CD14-positive monocyte (primary cell): ENCODE measurements at regions not wholly inside any gene's neighbourhood (a gene's known extent, or its start where the extent isn't known, plus 50 kb on each side); places are given as distances from the start of the nearest gene placed in this dataset.

Experiments
- DNase-seq, 3 donors: peaks; one replicate each; pipeline ENCODE4 v3.0.0-alpha.2; 2011 to 2022
- H2AFZ ChIP-seq: 2 replicates; pipeline ENCODE4 v1.6.0; 2012; ENCODE audit warnings: mild to moderate bottlenecking, low read depth, low read length, inconsistent platforms; ENCODE audit not compliant: insufficient read depth, poor library complexity, severe bottlenecking
- H3K27ac ChIP-seq, 2 donors: 1 replicate in 1 of 2; 2 replicates in 1 of 2; pipeline ENCODE4 v1.5.1; 2012 to 2013; ENCODE audit warnings: low read length in 2 of 2, control low read depth in 1 of 2, inconsistent platforms in 1 of 2, low read depth in 1 of 2, mild to moderate bottlenecking in 1 of 2
- H3K27me3 ChIP-seq, 2 donors: one replicate each; pipeline versions ENCODE4 v1.6.0 to v1.6.1; 2011 to 2013; ENCODE audit warnings: low read length in 2 of 2; ENCODE audit not compliant: control insufficient read depth in 2 of 2, insufficient read depth in 2 of 2
- H3K36me3 ChIP-seq, 2 donors: replicated peaks in 1 of 2; 1 replicate in 1 of 2; 2 replicates in 1 of 2; pipeline versions ENCODE4 v1.5.1 to v1.6.1; 2012 to 2013; ENCODE audit warnings: low read length in 2 of 2, control low read depth in 1 of 2, inconsistent platforms in 1 of 2, mild to moderate bottlenecking in 1 of 2; ENCODE audit not compliant: insufficient read depth in 2 of 2, control insufficient read depth in 1 of 2
- H3K4me1 ChIP-seq, 2 donors: 1 replicate in 1 of 2; 2 replicates in 1 of 2; pipeline versions ENCODE4 v1.5.1 to v1.6.1; 2012 to 2013; ENCODE audit warnings: low read length in 2 of 2, control low read depth in 1 of 2, inconsistent platforms in 1 of 2, mild to moderate bottlenecking in 1 of 2, moderate library complexity in 1 of 2; ENCODE audit not compliant: insufficient read depth in 2 of 2, control insufficient read depth in 1 of 2
- H3K4me2 ChIP-seq: replicated peaks from 2 replicates; pipeline ENCODE3; 2012; ENCODE audit warnings: low read length, moderate library complexity, mild to moderate bottlenecking; ENCODE audit not compliant: poor library complexity, severe bottlenecking; ENCODE audit errors: extremely low read depth
- H3K4me3 ChIP-seq, 3 experiments: fragments of 200-600 bp in 1 of 3; sonication (generic) in 1 of 3; replicated peaks in 1 of 3; 1 replicate in 2 of 3; 2 replicates in 1 of 3; pipeline ENCODE4 v1.5.1; 2011 to 2013; ENCODE audit warnings: low read length in 3 of 3, mild to moderate bottlenecking in 3 of 3, control low read depth in 2 of 3, low read depth in 2 of 3, inconsistent platforms in 1 of 3, moderate library complexity in 1 of 3
- H3K79me2 ChIP-seq: 2 replicates; pipeline ENCODE4 v1.6.0; 2012; ENCODE audit warnings: mild to moderate bottlenecking, control low read depth, inconsistent platforms, low read length, moderate library complexity; ENCODE audit not compliant: insufficient read depth
- H3K9ac ChIP-seq: 2 replicates; pipeline ENCODE4 v1.6.0; 2017; ENCODE audit warnings: low read length, mild to moderate bottlenecking; ENCODE audit not compliant: insufficient read depth, poor library complexity, severe bottlenecking
- H3K9me3 ChIP-seq, 2 donors: replicated peaks in 1 of 2; 1 replicate in 1 of 2; 2 replicates in 1 of 2; pipeline versions ENCODE4 v1.5.1 to v1.6.1; 2012 to 2013; ENCODE audit warnings: low read length in 2 of 2, control low read depth in 1 of 2; ENCODE audit not compliant: control insufficient read depth in 1 of 2, insufficient read depth in 1 of 2
- H4K20me1 ChIP-seq: 2 replicates; pipeline ENCODE4 v1.6.0; 2012; ENCODE audit warnings: mild to moderate bottlenecking, low read length, control low read depth, moderate library complexity; ENCODE audit not compliant: insufficient read depth
- H3K27ac Mint-ChIP-seq, 7 donors: one replicate each; pipeline ENCODE4 v1.8.0; 2020; ENCODE audit warnings: mild to moderate bottlenecking in 7 of 7, mixed read lengths in 7 of 7, moderate library complexity in 6 of 7, inconsistent platforms in 2 of 7
- H3K27me3 Mint-ChIP-seq, 3 donors: one replicate each; pipeline ENCODE4 v1.8.0; 2021 to 2022; ENCODE audit warnings: low read depth in 3 of 3, mild to moderate bottlenecking in 3 of 3, mixed read lengths in 3 of 3, moderate library complexity in 3 of 3, inconsistent platforms in 1 of 3
- H3K36me3 Mint-ChIP-seq, 2 donors: one replicate each; pipeline ENCODE4 v1.8.0; 2020; ENCODE audit warnings: mixed read lengths in 2 of 2, inconsistent platforms in 1 of 2, mild to moderate bottlenecking in 1 of 2
- H3K4me1 Mint-ChIP-seq: one replicate; pipeline ENCODE4 v1.8.0; 2020; ENCODE audit warnings: mild to moderate bottlenecking, mixed read lengths
- H3K4me3 Mint-ChIP-seq, 2 donors: one replicate each; pipeline ENCODE4 v1.8.0; 2020; ENCODE audit warnings: mild to moderate bottlenecking in 2 of 2, mixed read lengths in 2 of 2, moderate library complexity in 1 of 2
- H3K9me3 Mint-ChIP-seq, 7 donors: one replicate each; pipeline ENCODE4 v1.8.0; 2020 to 2022; ENCODE audit warnings: mixed read lengths in 7 of 7, mild to moderate bottlenecking in 6 of 7, moderate library complexity in 6 of 7, inconsistent platforms in 2 of 7
- WGBS: methylation state at CpG from one replicate; pipeline ENCODE4 v1.1.5; 2013; ENCODE audit warnings: missing lambda C conversion rate; ENCODE audit not compliant: insufficient coverage; 5-methylcytosine and 5-hydroxymethylcytosine counted together
- intact Hi-C, 2 donors: fragments of 100-400 bp; cut with micrococcal nuclease; formaldehyde crosslinking; loops; one replicate each; pipeline versions ENCODE4 v1.15.0 to v1.15.1; 2023
- TF ChIP-seq, protein P1 (sequence below): fragments of 200-600 bp; IDR thresholded peaks from one replicate; pipeline ENCODE4 v1.8.0; 2022; ENCODE audit warnings: antibody characterized with exemption, mild to moderate bottlenecking

DNA sequence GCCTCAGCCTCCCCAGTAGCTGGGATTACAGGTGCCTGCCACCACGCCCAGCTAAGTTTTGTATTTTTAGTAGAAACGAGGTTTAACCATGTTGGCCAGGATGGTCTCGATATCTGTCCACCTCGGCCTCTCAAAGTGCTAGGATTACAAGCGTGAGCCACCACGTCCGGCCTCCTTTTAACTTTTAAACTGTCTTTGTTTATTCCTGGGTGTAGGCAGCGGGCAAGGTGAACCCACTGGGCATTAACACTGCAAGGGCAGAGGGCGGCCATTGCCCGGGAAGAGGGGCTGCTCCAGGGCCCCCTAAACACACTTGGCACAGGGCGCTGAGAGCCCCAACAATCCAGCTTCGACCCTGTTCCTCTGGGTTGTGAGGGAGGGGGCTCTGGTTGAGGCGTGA lies 693.6 kb downstream of the BRD1 start:
- H3K27ac ChIP-seq: no peak overlapping the region
- Mint-ChIP-seq H3K27ac (no peak overlapping the region), H3K4me3 (no peak overlapping the region)

DNA sequence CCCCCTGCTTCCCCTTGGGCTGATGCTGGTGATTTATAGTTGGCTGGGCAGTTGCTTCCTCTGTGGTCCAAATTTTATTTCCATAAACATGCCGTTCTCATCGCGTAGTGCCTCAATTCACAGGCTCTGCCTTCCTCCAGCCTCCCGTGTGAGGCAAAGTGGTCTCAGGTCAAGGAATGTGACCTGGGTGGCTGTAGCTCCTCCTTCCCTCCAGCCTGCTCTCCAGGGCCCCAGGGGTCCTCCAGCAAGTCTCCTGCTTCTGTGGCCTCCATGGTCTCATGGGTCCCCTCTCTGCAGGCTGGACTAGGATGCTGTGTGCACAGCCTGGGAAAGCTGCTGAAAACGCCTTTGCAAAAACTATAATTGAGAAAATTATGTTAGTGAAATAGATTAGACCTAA lies 694.1 kb downstream of the BRD1 start:
- 0% methylated on average over 4 of the region's 5 CpGs for WGBS
- no peaks in the 10 kb centered on the region for H3K36me3 ChIP-seq
- no peaks in the 10 kb centered on the region for H3K4me1 Mint-ChIP-seq
- no peak overlapping the region for H3K4me3 ChIP-seq
- no peak for DNase-seq
- no peaks in the 10 kb centered on the region for H3K4me1 ChIP-seq
- H3K9ac ChIP-seq: no peak overlapping the region
- H3K27me3 ChIP-seq: no peaks in the 10 kb centered on the region
- H2AFZ ChIP-seq: no peak overlapping the region
- peaks cover 6 to 18% (median 17%) of the 10 kb centered on the region in 3 donors for H3K27me3 Mint-ChIP-seq
- H3K79me2 ChIP-seq: no peaks in the 10 kb centered on the region
- TF ChIP-seq, protein P1, sequence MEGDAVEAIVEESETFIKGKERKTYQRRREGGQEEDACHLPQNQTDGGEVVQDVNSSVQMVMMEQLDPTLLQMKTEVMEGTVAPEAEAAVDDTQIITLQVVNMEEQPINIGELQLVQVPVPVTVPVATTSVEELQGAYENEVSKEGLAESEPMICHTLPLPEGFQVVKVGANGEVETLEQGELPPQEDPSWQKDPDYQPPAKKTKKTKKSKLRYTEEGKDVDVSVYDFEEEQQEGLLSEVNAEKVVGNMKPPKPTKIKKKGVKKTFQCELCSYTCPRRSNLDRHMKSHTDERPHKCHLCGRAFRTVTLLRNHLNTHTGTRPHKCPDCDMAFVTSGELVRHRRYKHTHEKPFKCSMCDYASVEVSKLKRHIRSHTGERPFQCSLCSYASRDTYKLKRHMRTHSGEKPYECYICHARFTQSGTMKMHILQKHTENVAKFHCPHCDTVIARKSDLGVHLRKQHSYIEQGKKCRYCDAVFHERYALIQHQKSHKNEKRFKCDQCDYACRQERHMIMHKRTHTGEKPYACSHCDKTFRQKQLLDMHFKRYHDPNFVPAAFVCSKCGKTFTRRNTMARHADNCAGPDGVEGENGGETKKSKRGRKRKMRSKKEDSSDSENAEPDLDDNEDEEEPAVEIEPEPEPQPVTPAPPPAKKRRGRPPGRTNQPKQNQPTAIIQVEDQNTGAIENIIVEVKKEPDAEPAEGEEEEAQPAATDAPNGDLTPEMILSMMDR: no peak
- H3K4me3 Mint-ChIP-seq: peak overlapping the region in 1 of 2 donors; percentile 0
- no peaks in the 10 kb centered on the region for H3K36me3 Mint-ChIP-seq
- peaks cover 0 to 3% (median 0%) of the 10 kb centered on the region in 7 donors for H3K9me3 Mint-ChIP-seq
- no peak overlapping the region for H3K4me2 ChIP-seq
- H3K27ac ChIP-seq: no peak overlapping the region
- intact Hi-C loops: no loop called here
- H3K27ac Mint-ChIP-seq: no peak overlapping the region
- no peaks in the 10 kb centered on the region for H4K20me1 ChIP-seq
- no peaks in the 10 kb centered on the region for H3K9me3 ChIP-seq

More for the DNA sequence above, 693.6 kb downstream of the BRD1 start:
- no peaks in the 10 kb centered on the region for H3K4me1 Mint-ChIP-seq
- Histone ChIP-seq H3K4me3 (no peak overlapping the region), H3K4me1 (no peaks in the 10 kb centered on the region), H2AFZ (no peak overlapping the region), H3K36me3 (no peaks in the 10 kb centered on the region), H3K4me2 (no peak overlapping the region), H3K9ac (no peak overlapping the region), H4K20me1 (no peaks in the 10 kb centered on the region), H3K9me3 (no peaks in the 10 kb centered on the region), H3K27me3 (no peaks in the 10 kb centered on the region), H3K79me2 (no peaks in the 10 kb centered on the region)
- WGBS: 94% methylated on average over 10 of the region's 13 CpGs
- no peak for DNase-seq
- TF ChIP-seq, protein P1: no peak
- peaks cover 0 to 3% (median 0%) of the 10 kb centered on the region in 7 donors for H3K9me3 Mint-ChIP-seq
- intact Hi-C loops: no loop called here
- H3K36me3 Mint-ChIP-seq: no peaks in the 10 kb centered on the region
- peaks cover 6 to 18% (median 17%) of the 10 kb centered on the region in 3 donors for H3K27me3 Mint-ChIP-seq
